GM23248 (cell line): ENCODE measurements at regions not wholly inside any gene's neighbourhood (a gene's known extent, or its start where the extent isn't known, plus 50 kb on each side); places are given as distances from the start of the nearest gene placed in this dataset.

ENCODE experiments used
- EZH2 ChIP-seq: fragments of 200-600 bp; sonication (generic); IDR thresholded peaks from 2 replicates; pipeline ENCODE4 v1.6.1; 2018; ENCODE audit warnings: antibody characterized with exemption, mild to moderate bottlenecking; ENCODE audit not compliant: insufficient read depth, poor library complexity, severe bottlenecking
- EZH2phosphoT487 ChIP-seq: fragments of 200-600 bp; sonication (generic); IDR thresholded peaks from 2 replicates; pipeline ENCODE4 v1.6.1; 2018; ENCODE audit warnings: antibody characterized with exemption, moderate library complexity, mild to moderate bottlenecking, low read depth; ENCODE audit not compliant: insufficient read depth

- TF ChIP-seq EZH2, result no peak
- no peak for TF ChIP-seq EZH2phosphoT487
Measured at GRCh38 chr6:94584211-94584610, 993.1 kb upstream of the MANEA start.
